Umbilical cord (tissue), 1 donor: ENCODE measurements at regions not wholly inside any gene's neighbourhood (a gene's known extent, or its start where the extent isn't known, plus 50 kb on each side); places are given as distances from the start of the nearest gene placed in this dataset.
"Not testable (repeated sequence)": the region's sequence is repeated elsewhere in the genome, so short reads cannot be mapped to it uniquely, and the experiment has no call there.

ENCODE experiments used
- DNase-seq: peaks from one replicate; pipeline ENCODE4 v3.0.0-alpha.2; 2015; ENCODE audit warnings: low spot score

GRCh38 chr1:55466921-55467320 lies 251.8 kb upstream of the USP24 start:
- no peak for DNase-seq

- no peak for DNase-seq
Measured at GRCh38 chr1:55466373-55466772, 251.2 kb upstream of the USP24 start.

- DNase-seq = no peak
Measured at GRCh38 chr1:55464550-55464949, 249.4 kb upstream of the USP24 start.

GRCh38 chr1:55463814-55464475 lies 248.8 kb upstream of the USP24 start:
- no peak for DNase-seq

GRCh38 chr1:55457874-55458273 lies 242.7 kb upstream of the USP24 start:
- no peak for DNase-seq

GRCh38 chr1:55456971-55457370 lies 241.8 kb upstream of the USP24 start:
- no peak for DNase-seq

- no peak for DNase-seq
Measured at GRCh38 chr1:55448261-55448660, 233.1 kb upstream of the USP24 start.

GRCh38 chr1:55447488-55447887 lies 232.3 kb upstream of the USP24 start:
- DNase-seq = no peak

GRCh38 chr1:55446351-55446750 lies 231.2 kb upstream of the USP24 start:
- DNase-seq = no peak

- no peak for DNase-seq
Measured at GRCh38 chr1:55445416-55445815, 230.3 kb upstream of the USP24 start.

- no peak for DNase-seq
Measured at GRCh38 chr1:55444667-55445066, 229.5 kb upstream of the USP24 start.

- peak; percentile 84 for DNase-seq
Measured at GRCh38 chr1:55443175-55443915, 228.2 kb upstream of the USP24 start.

- no peak for DNase-seq
Measured at GRCh38 chr1:55441489-55441888, 226.3 kb upstream of the USP24 start.

GRCh38 chr1:55437692-55438091 lies 222.5 kb upstream of the USP24 start:
- no peak for DNase-seq

GRCh38 chr1:55430720-55431119 lies 215.6 kb upstream of the USP24 start:
- DNase-seq = not testable (repeated sequence)

- DNase-seq = not testable (repeated sequence)
Measured at GRCh38 chr1:55430206-55430605, 215.0 kb upstream of the USP24 start.

- peak; percentile 88 for DNase-seq
Measured at GRCh38 chr1:55428944-55429931, 214.1 kb upstream of the USP24 start.

- DNase-seq = no peak
Measured at GRCh38 chr1:55428231-55428630, 213.1 kb upstream of the USP24 start.

GRCh38 chr1:55427606-55428005 lies 212.4 kb upstream of the USP24 start:
- DNase-seq = peak; percentile 71

GRCh38 chr1:55426619-55427018 lies 211.5 kb upstream of the USP24 start:
- no peak for DNase-seq

- DNase-seq = no peak
Measured at GRCh38 chr1:55426156-55426555, 211.0 kb upstream of the USP24 start.

- DNase-seq = no peak
Measured at GRCh38 chr1:55425310-55425930, 210.3 kb upstream of the USP24 start.
